Vagina (tissue), 2 donors: ENCODE measurements at regions not wholly inside any gene's neighbourhood (a gene's known extent, or its start where the extent isn't known, plus 50 kb on each side); places are given as distances from the start of the nearest gene placed in this dataset.

Source experiments
- POLR2A ChIP-seq, 2 donors: fragments of 450-650 bp; IDR thresholded peaks; one replicate each; pipeline ENCODE4 v1.6.1; 2017; ENCODE audit warnings: antibody characterized with exemption in 2 of 2, mild to moderate bottlenecking in 2 of 2, moderate library complexity in 2 of 2
- TF ChIP-seq, protein P1 (sequence below), 3 experiments: fragments of 450-650 bp in 2 of 3; fragments of 200-600 bp in 1 of 3; sonication (generic) in 1 of 3; IDR thresholded peaks; one replicate each; pipeline ENCODE4 v1.5.1; 2017 to 2019; ENCODE audit warnings: antibody characterized with exemption in 3 of 3, mild to moderate bottlenecking in 2 of 3, moderate library complexity in 2 of 3

DNA sequence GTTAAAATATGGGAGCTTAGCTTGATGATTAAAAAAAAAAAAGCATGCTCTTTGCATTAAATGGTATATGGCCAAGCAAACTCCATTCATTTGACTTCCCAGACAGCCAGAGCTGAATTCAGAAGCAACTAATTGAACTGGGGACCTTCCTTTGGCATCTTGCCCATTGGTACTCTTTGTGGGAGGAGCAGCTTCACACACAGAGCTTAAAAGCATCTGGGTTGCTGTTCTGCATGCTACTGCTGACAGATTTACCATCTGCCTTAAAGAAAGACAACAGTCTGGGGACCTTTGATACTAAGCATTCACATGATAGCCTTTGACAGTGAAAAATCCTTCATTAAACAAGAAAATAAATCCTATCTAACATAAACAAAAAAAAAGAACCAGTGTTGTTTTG lies 977.9 kb downstream of the TMTC2 start:
- TF ChIP-seq, protein P1, sequence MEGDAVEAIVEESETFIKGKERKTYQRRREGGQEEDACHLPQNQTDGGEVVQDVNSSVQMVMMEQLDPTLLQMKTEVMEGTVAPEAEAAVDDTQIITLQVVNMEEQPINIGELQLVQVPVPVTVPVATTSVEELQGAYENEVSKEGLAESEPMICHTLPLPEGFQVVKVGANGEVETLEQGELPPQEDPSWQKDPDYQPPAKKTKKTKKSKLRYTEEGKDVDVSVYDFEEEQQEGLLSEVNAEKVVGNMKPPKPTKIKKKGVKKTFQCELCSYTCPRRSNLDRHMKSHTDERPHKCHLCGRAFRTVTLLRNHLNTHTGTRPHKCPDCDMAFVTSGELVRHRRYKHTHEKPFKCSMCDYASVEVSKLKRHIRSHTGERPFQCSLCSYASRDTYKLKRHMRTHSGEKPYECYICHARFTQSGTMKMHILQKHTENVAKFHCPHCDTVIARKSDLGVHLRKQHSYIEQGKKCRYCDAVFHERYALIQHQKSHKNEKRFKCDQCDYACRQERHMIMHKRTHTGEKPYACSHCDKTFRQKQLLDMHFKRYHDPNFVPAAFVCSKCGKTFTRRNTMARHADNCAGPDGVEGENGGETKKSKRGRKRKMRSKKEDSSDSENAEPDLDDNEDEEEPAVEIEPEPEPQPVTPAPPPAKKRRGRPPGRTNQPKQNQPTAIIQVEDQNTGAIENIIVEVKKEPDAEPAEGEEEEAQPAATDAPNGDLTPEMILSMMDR (IDR thresholded peaks at IDR 0.05): no peak
- TF ChIP-seq POLR2A (IDR thresholded peaks at IDR 0.05): no peak
